ENCODE measurements at regions not wholly inside any gene's neighbourhood (a gene's known extent, or its start where the extent isn't known, plus 50 kb on each side); places are given as distances from the start of the nearest gene placed in this dataset.

DNA sequence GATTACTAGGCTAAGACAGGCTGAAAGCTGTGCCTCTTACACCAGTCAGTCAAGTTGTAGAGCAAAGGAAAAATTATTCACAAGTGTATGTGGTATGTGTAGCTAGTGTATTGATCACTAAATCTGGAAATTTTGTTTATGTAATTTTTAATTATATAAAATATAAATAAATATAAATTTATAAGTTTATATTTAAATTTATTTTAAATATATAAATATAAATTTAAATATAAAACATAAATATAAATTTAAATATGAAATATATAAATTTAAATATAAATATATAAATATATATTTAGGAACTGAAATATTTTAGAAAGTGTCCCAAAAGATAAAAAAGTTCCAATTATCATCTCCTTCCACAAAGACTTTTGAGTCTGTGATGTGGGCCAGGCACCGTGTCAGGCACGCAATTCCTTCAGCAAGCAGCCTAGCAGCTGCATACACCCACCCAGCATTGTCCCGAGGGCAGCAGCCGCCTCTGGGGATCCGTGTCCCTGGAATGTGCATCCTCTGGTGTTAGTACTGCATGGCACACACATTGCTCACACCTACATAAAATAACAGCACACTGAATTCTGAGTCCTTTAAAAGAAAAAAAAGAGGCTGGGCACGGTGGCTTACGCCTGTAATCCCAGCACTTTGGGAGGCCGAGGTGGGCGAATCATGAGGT is 1098.0 kb downstream of the BRD1 start:
- TF ChIP-seq CTCF (IDR thresholded peaks at IDR 0.05; ENCODE audit: unreplicated experiment in 3 of 3), result no peak
- no peaks in the 10 kb centered on the region for H3K4me1 Mint-ChIP-seq
- H3K27me3 Mint-ChIP-seq (ENCODE audit: low read depth), result peaks cover under 1% of the 10 kb centered on the region
- peaks cover 10% of the 10 kb centered on the region for H3K36me3 Mint-ChIP-seq (ENCODE audit: low read depth)
- no peak overlapping the region for H3K4me3 Mint-ChIP-seq
- no peak overlapping the region for H3K27ac Mint-ChIP-seq
- peaks cover 21% of the 10 kb centered on the region for H3K9me3 Mint-ChIP-seq

GRCh38 chr22:48727454-48728058 is 1100.1 kb downstream of the BRD1 start:
- H3K27me3 Mint-ChIP-seq (ENCODE audit: low read depth), result peaks cover 10% of the 10 kb centered on the region
- H3K4me3 Mint-ChIP-seq, result no peak overlapping the region
- peaks cover 21% of the 10 kb centered on the region for H3K9me3 Mint-ChIP-seq
- H3K4me1 Mint-ChIP-seq, result no peaks in the 10 kb centered on the region
- no peak for TF ChIP-seq CTCF (IDR thresholded peaks at IDR 0.05; ENCODE audit: unreplicated experiment in 3 of 3)
- peaks cover 10% of the 10 kb centered on the region for H3K36me3 Mint-ChIP-seq (ENCODE audit: low read depth)
- no peak overlapping the region for H3K27ac Mint-ChIP-seq

GRCh38 chr22:48724899-48725298 is 1102.8 kb downstream of the BRD1 start:
- Mint-ChIP-seq H3K36me3 (ENCODE audit: low read depth) (peaks cover 10% of the 10 kb centered on the region), H3K4me3 (no peak overlapping the region), H3K9me3 (peaks cover 23% of the 10 kb centered on the region), H3K27me3 (ENCODE audit: low read depth) (peaks cover 10% of the 10 kb centered on the region), H3K4me1 (no peaks in the 10 kb centered on the region), H3K27ac (no peak overlapping the region)
- TF ChIP-seq CTCF (IDR thresholded peaks at IDR 0.05; ENCODE audit: unreplicated experiment in 3 of 3), result no peak

GRCh38 chr22:48722661-48723060 is 1105.0 kb downstream of the BRD1 start:
- Mint-ChIP-seq H3K27ac (no peak overlapping the region), H3K4me1 (no peaks in the 10 kb centered on the region), H3K4me3 (no peak overlapping the region), H3K36me3 (ENCODE audit: low read depth) (peaks cover 10% of the 10 kb centered on the region), H3K9me3 (peaks cover 23% of the 10 kb centered on the region), H3K27me3 (ENCODE audit: low read depth) (peaks cover 16% of the 10 kb centered on the region)
- TF ChIP-seq CTCF (IDR thresholded peaks at IDR 0.05; ENCODE audit: unreplicated experiment in 3 of 3), result no peak

DNA sequence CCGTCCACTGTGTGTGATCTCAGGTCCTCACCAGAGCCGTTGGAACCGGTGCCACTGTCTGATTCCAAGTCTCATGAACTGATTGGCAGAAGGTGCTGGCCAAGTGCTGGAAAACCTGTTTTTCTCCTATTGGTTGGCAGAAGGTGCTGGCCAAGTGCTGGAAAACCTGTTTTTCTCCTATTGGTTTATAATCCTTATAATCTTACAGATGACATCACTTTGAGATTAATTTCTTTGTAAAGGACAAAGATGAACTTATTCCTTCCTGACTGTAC is 1106.3 kb downstream of the BRD1 start:
- H3K4me1 Mint-ChIP-seq, result no peaks in the 10 kb centered on the region
- peaks cover 10% of the 10 kb centered on the region for H3K36me3 Mint-ChIP-seq (ENCODE audit: low read depth)
- no peak overlapping the region for H3K4me3 Mint-ChIP-seq
- peaks cover 14% of the 10 kb centered on the region for H3K9me3 Mint-ChIP-seq
- H3K27ac Mint-ChIP-seq, result no peak overlapping the region
- H3K27me3 Mint-ChIP-seq (ENCODE audit: low read depth), result peaks cover 19% of the 10 kb centered on the region
- no peak for TF ChIP-seq CTCF (IDR thresholded peaks at IDR 0.05; ENCODE audit: unreplicated experiment in 3 of 3)

Measured in nephron (organoid).